DND-41 (cell line): ENCODE measurements at regions not wholly inside any gene's neighbourhood (a gene's known extent, or its start where the extent isn't known, plus 50 kb on each side); places are given as distances from the start of the nearest gene placed in this dataset.
"Not testable (repeated sequence)": the region's sequence is repeated elsewhere in the genome, so short reads cannot be mapped to it uniquely, and the experiment has no call there.

Experiments
- CTCF ChIP-seq: IDR thresholded peaks from 2 replicates; pipeline ENCODE4 v1.5.1; 2012; ENCODE audit warnings: borderline replicate concordance, low read length, moderate library complexity, mild to moderate bottlenecking; ENCODE audit not compliant: poor library complexity, severe bottlenecking; ENCODE audit errors: extremely low read depth
- EZH2 ChIP-seq: IDR thresholded peaks from 3 replicates; pipeline ENCODE4 v1.6.1; 2012; ENCODE audit warnings: borderline replicate concordance, low read depth, mild to moderate bottlenecking, moderate library complexity, low read length, inconsistent platforms; ENCODE audit not compliant: severe bottlenecking

DNA sequence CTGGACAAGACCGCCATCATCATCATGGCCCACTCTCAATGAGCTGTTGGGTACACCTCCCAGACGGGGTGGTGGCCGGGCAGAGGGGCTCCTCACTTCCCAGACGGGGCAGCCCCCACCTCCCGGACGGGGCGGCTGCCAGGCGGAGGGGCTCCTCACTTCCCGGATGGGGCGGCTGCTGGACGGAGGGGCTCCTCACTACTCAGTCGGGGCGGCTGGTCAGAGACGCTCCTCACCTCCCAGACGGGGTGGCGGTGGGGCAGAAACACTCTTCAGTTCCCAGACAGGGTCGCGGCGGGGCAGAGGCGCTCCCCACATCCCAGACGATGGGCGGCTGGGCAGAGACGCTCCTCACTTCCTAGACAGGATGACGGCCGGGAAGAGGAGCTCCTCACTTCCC lies 484.5 kb upstream of the KLHL4 start:
- TF ChIP-seq CTCF, EZH2: not testable (repeated sequence)
